K562 (cell line): ENCODE measurements at regions not wholly inside any gene's neighbourhood (a gene's known extent, or its start where the extent isn't known, plus 50 kb on each side); places are given as distances from the start of the nearest gene placed in this dataset.

Experiments used
- ATAC-seq: fragments of 200-7000 bp; cut with Tn5 transposase; 3 replicates; pipeline ENCODE4 v1.9.1; 2020; ENCODE audit warnings: moderate library complexity
- BruUV-seq: library from RNA; stranded (reverse); fragments of 400-500 nt; replicated peaks from 2 replicates; lab custom pipeline; 2021; lab: Mats Ljungman, UMichigan
- CTCF ChIA-PET: fragments of 300-600 bp; formaldehyde crosslinking; extraction: SDS; loops from one replicate; lab custom pipeline; 2021; ENCODE audit warnings: low intra/inter-chr PET ratio; lab: Yijun Ruan, JAX
- POLR2A ChIA-PET: fragments of 300-600, 350-650 bp; sonication (Branson Sonifier 250); formaldehyde crosslinking; extraction: SDS; loops from one replicate; lab custom pipeline; 2021; ENCODE audit warnings: antibody characterized with exemption, inconsistent platforms; lab: Yijun Ruan, JAX
- DNase-seq, 4 experiments: peaks; one replicate each; pipeline versions ENCODE4 v3.0.0 to v3.0.0-alpha.2; 2011 to 2018; ENCODE audit warnings: low spot score in 3 of 4, mixed read lengths in 3 of 4; ENCODE audit errors: extremely low read depth in 1 of 4
- FAIRE-seq: peaks from 2 replicates; lab custom pipeline; 2011; peaks lifted over from hg19 to GRCh38; lab: Jason Lieb, UNC
- H2AFZ ChIP-seq: 2 replicates; pipeline ENCODE4 v1.6.0; 2011; ENCODE audit warnings: low read depth, low read length, control low read depth, inconsistent platforms
- H3K27ac ChIP-seq: fragments of 200-600 bp; 3 replicates; pipeline ENCODE4 v1.8.0; 2011; ENCODE audit warnings: low read depth, mild to moderate bottlenecking, control low read depth, inconsistent platforms, low read length, moderate library complexity, mixed read lengths; ENCODE audit errors: extremely low read depth
- H3K27me3 ChIP-seq, 2 experiments: fragments of 300-600 bp in 1 of 2; 2 replicates in 1 of 2; 3 replicates in 1 of 2; pipeline versions ENCODE4 v1.6.0 to v1.8.0; 2011; ENCODE audit warnings: inconsistent platforms in 2 of 2, low read length in 2 of 2, mild to moderate bottlenecking in 1 of 2, mixed read lengths in 1 of 2, moderate library complexity in 1 of 2; ENCODE audit not compliant: control insufficient read depth in 2 of 2, insufficient read depth in 2 of 2
- H3K36me3 ChIP-seq: fragments of 300-600 bp; 3 replicates; pipeline ENCODE4 v1.8.0; 2011; ENCODE audit warnings: mild to moderate bottlenecking, low read length, inconsistent platforms; ENCODE audit not compliant: control insufficient read depth, insufficient read depth
- H3K4me1 ChIP-seq, 2 experiments: fragments of 200-600 bp in 1 of 2; replicated peaks in 1 of 2; 2 replicates in 1 of 2; 3 replicates in 1 of 2; pipeline versions ENCODE4 v1.5.1 to v1.8.0; 2011; ENCODE audit warnings: inconsistent platforms in 2 of 2, low read length in 2 of 2, mild to moderate bottlenecking in 1 of 2, mixed read lengths in 1 of 2, moderate library complexity in 1 of 2; ENCODE audit not compliant: control insufficient read depth in 2 of 2, insufficient read depth in 2 of 2
- H3K4me2 ChIP-seq: 2 replicates; pipeline ENCODE4 v1.6.1; 2011; ENCODE audit warnings: low read length, control low read depth, inconsistent platforms, mixed read lengths; ENCODE audit not compliant: insufficient read depth
- H3K4me3 ChIP-seq: fragments of 200-600 bp; sonication (generic), shearing (Covaris generic); 2 replicates; pipeline ENCODE4 v1.5.1; 2016; ENCODE audit warnings: control low read depth, inconsistent platforms
- H3K79me2 ChIP-seq: fragments of 200-600 bp; 3 replicates; pipeline ENCODE4 v1.8.0; 2011; ENCODE audit warnings: low read length, inconsistent platforms; ENCODE audit not compliant: control insufficient read depth, insufficient read depth
- H3K9ac ChIP-seq, 2 experiments: 2 replicates each; pipeline versions ENCODE4 v1.6.0 to v1.6.1; 2011; ENCODE audit warnings: low read depth in 2 of 2, low read length in 2 of 2, control low read depth in 1 of 2, inconsistent platforms in 1 of 2, mild to moderate bottlenecking in 1 of 2, mixed read lengths in 1 of 2; ENCODE audit not compliant: insufficient read depth in 1 of 2
- H3K9me1 ChIP-seq: one replicate; pipeline ENCODE4 v1.6.0; 2011; ENCODE audit warnings: inconsistent platforms, mild to moderate bottlenecking, low read length, moderate library complexity; ENCODE audit not compliant: control insufficient read depth, insufficient read depth
- H3K9me3 ChIP-seq: replicated peaks from 2 replicates; pipeline ENCODE4 v1.5.1; 2011; ENCODE audit warnings: low read depth, low read length, inconsistent platforms; ENCODE audit not compliant: control insufficient read depth, insufficient read depth
- H4K20me1 ChIP-seq: replicated peaks from 2 replicates; pipeline ENCODE4 v1.6.1; 2011; ENCODE audit warnings: low read length, inconsistent platforms, mixed read lengths; ENCODE audit not compliant: control insufficient read depth, insufficient read depth
- IRF9 ChIP-seq: fragments of 450-650 bp; IDR thresholded peaks from 2 replicates; pipeline ENCODE4 v1.6.1; 2016; ENCODE audit warnings: missing biosample characterization, missing genetic modification characterization
- KLF13 ChIP-seq: fragments of 450-650 bp; IDR thresholded peaks from 2 replicates; pipeline ENCODE4 v1.6.1; 2016; ENCODE audit warnings: missing genetic modification characterization, low read depth, mild to moderate bottlenecking, missing compliant biosample characterization, moderate library complexity, borderline replicate concordance
- MCM7 ChIP-seq, 2 experiments: fragments of 450-650 bp; IDR thresholded peaks; 2 replicates each; pipeline ENCODE4 v1.6.1; 2016 to 2018
- NFE2 ChIP-seq: IDR thresholded peaks from 2 replicates; pipeline ENCODE4 v1.6.1; 2014; ENCODE audit warnings: antibody characterized with exemption, low read depth
- PHTF2 ChIP-seq: fragments of 250-450 bp; sonication (Bioruptor Pico); IDR thresholded peaks from 2 replicates; pipeline ENCODE4 v1.5.0; 2021; ENCODE audit warnings: mild to moderate bottlenecking
- TRIM24 ChIP-seq, 2 experiments: fragments of 450-650 bp; IDR thresholded peaks; 2 replicates each; pipeline ENCODE4 v1.6.1; 2016
- TSHZ1 ChIP-seq: fragments of 250-450 bp; sonication (Bioruptor Pico); IDR thresholded peaks from 2 replicates; pipeline ENCODE4 v1.4.0; 2020; ENCODE audit warnings: mild to moderate bottlenecking, moderate library complexity
- U2AF2 ChIP-seq: fragments of 200-400 bp; formaldehyde crosslinking; optimal IDR thresholded peaks from 2 replicates; pipeline ENCODE3; 2017; ENCODE audit warnings: low read depth, mild to moderate bottlenecking, low read length
- ZNF668 ChIP-seq: fragments of 250-450 bp; sonication (Bioruptor Pico); IDR thresholded peaks from 2 replicates; pipeline ENCODE4 v1.8.0; 2022; ENCODE audit warnings: mild to moderate bottlenecking, inconsistent platforms
- in situ Hi-C: fragments of 300-500 bp; cut with MboI; formaldehyde crosslinking; loops from 4 replicates; pipeline ENCODE4 v1.15.0; 2018; ENCODE audit warnings: inconsistent platforms, mixed read lengths
- intact Hi-C: fragments of 100-400 bp; cut with micrococcal nuclease; formaldehyde crosslinking; loops from 2 replicates; pipeline ENCODE4 v1.14.2; 2022

- Histone ChIP-seq H2AFZ (no peak overlapping the region), H3K9ac (no peak overlapping the region), H3K4me3 (no peak overlapping the region), H3K79me2 (no peaks in the 10 kb centered on the region), H3K4me2 (no peak overlapping the region), H3K27me3 (no peaks in the 10 kb centered on the region), H3K9me3 (peaks cover 2% of the 10 kb centered on the region; the same call in 1 of the 2 replicates), H4K20me1 (no peaks in the 10 kb centered on the region), H3K9me1 (no peaks in the 10 kb centered on the region), H3K27ac (no peak overlapping the region), H3K4me1 (no peaks in the 10 kb centered on the region), H3K36me3 (no peaks in the 10 kb centered on the region)
- ChIA-PET POLR2A (no interaction called here), CTCF (no interaction called here)
- ATAC-seq (no peak), DNase-seq (no peak), FAIRE-seq (no peak)
- in situ Hi-C loops (no loop called here), intact Hi-C loops (no loop called here)
- no TSS peak for BruUV-seq
- no peak for TF ChIP-seq U2AF2
- no peak for TF ChIP-seq PHTF2 (CRISPR knock-in tag)
- TF ChIP-seq TRIM24 (IDR thresholded peaks at IDR 0.05): no peak
- no peak for TF ChIP-seq NFE2
- no peak for TF ChIP-seq TSHZ1 (CRISPR knock-in tag)
- TF ChIP-seq MCM7 (IDR thresholded peaks at IDR 0.05): no peak
- no peak for TF ChIP-seq ZNF668 (CRISPR knock-in tag)
- TF ChIP-seq KLF13 (tag): no peak
- no peak for TF ChIP-seq IRF9 (tag)
Measured at GRCh38 chr21:16492892-16493291, 763.1 kb downstream of the USP25 start.
